ENCODE measurements at regions not wholly inside any gene's neighbourhood (a gene's known extent, or its start where the extent isn't known, plus 50 kb on each side); places are given as distances from the start of the nearest gene placed in this dataset.

- no peak for ATAC-seq (ENCODE audit: low FRiP score)
- no peak for TF ChIP-seq CTCF (IDR thresholded peaks at IDR 0.05)
- no peak for DNase-seq (ENCODE audit: low spot score)
Measured at GRCh38 chr5:174246743-174247142, 201.2 kb downstream of the NSG2 start.

DNA sequence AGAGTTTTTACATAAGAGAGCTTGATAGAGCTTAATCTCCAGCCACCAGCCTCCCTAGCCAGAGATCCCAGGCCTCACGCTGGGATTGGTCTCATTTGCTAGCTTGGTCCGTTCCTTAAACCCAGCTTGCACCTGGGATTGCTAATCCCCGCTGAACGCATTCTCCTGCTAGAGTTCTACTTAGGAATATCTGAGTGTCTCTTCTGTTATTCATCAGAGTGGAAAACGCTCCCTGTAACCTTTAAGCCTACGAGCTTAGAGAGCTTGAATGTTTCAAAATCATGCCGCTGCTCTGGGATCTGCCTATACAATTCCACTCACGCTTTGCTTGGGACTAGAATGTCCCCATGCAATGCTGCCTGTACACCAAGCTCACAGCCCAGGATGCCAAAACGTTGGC lies 201.8 kb downstream of the NSG2 start:
- no peak for ATAC-seq (ENCODE audit: low FRiP score)
- TF ChIP-seq CTCF (IDR thresholded peaks at IDR 0.05) = no peak
- no peak for DNase-seq (ENCODE audit: low spot score)

DNA sequence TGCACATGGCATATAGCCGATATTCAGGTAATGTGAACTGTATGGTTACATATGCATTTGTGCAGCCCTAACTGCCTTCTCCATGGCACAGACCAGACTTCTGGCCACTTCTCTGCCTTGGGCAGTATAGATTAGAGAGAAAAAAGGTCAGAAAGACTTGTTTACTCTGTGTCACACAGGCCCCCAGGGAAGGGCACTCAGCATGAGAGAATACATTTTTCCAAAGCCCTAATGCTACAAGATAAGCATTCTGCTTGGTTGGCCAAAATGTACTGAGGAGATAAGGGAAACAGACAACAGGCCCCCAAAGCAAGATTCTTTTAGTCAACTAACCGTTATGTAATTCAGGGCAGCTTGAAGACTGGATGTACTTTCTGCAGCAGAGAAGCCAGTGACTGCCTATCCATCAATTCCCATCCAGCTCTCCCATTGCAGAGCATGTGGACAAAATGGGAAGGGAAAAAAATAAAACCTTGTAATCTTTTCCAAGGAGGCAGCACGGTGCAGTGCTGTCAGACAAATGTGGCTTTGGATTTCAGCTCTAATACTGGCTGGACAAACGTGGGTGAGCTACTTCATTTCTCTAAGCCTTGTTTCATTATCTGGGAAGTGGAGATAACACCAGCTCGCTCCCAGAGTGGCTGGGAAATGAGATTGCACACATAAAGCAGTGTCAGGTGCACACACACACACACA lies 205.9 kb downstream of the NSG2 start:
- DNase-seq (ENCODE audit: low spot score) (no peak), ATAC-seq (ENCODE audit: low FRiP score) (no peak)
- no peak for TF ChIP-seq CTCF (IDR thresholded peaks at IDR 0.05)

DNA sequence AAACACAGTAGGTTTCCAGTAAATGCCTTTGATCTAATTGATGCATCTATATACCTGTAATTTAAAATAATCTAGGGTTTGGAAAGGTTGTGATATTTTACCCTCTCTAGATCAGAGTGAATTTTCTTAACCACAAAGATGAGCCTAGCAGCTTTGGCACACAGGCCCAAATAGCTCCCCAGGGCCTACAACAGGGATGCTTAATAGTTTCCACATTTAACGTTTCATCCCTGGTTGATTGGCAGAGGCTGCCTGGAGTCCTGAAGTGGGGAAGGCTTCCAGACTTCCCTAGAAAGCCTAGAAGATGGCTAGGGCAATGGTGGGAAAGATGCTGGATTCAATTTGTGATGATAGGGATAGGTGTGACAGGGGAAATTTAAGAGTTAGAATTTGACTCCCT lies 206.6 kb downstream of the NSG2 start:
- DNase-seq (ENCODE audit: low spot score) = no peak
- no peak for ATAC-seq (ENCODE audit: low FRiP score)
- TF ChIP-seq CTCF (IDR thresholded peaks at IDR 0.05) = no peak

DNA sequence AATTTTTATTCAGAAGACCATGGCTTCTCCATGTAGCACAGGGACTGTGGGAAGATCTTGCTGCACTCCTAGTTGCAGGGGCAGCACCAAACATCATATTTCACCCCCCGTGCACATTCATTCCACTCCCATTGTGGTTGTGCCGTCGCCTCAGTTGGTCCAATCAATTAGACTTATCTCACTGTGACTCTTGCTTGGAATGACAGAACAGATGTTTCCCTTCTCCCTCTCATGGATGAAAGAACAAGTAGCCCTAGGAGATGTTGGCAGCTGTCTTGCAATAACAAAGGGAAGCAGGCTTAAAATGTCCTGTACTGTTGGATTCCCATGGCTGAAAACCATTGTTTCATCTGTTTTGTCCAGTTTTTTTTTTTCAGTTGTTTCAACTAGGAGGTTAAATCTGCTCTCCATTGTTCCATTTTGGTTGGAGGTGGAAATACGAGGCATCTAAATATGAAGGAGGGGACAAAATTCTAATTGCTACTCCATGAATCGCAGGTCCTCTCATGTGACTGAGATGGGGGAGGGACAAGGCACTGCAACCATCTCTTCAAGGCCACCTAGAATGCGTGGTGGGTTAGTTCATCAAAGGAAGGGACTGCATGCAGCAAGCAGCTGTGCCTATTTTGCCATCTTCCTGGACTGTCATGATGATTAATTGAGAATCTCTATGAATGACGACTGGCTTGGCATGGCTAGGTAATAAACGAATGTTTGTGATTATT lies 214.4 kb downstream of the NSG2 start:
- ATAC-seq (ENCODE audit: low FRiP score) (no peak), DNase-seq (ENCODE audit: low spot score) (no peak)
- TF ChIP-seq CTCF (IDR thresholded peaks at IDR 0.05) = no peak

DNA sequence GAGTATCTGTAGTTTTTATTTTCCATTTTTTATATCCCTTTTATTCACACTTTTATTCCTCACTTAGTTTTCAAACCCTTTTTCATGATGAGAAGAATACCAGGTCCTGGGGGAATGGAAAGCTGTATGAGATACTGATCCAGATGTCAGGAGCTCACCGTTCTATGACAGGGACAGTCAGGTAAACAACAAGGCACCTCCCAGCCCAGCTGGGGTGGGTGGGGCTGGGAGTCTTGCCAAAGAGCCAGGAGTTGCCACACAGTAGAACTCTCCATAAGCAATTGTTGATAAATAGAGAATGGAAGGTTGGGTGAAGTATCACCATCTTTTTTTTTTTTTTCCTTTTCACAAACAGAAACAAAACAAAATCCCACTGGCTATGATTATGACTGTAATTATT lies 225.8 kb downstream of the NSG2 start:
- ATAC-seq (ENCODE audit: low FRiP score) (no peak), DNase-seq (ENCODE audit: low spot score) (no peak)
- no peak for TF ChIP-seq CTCF (IDR thresholded peaks at IDR 0.05)

- no peak for ATAC-seq (ENCODE audit: low FRiP score)
- DNase-seq (ENCODE audit: low spot score) = no peak
- no peak for TF ChIP-seq CTCF (IDR thresholded peaks at IDR 0.05)
Measured at GRCh38 chr5:174272671-174273070, 227.2 kb downstream of the NSG2 start.
